Activated T-cell treated with anti-CD3 and anti-CD28 coated beads for 48 hours (primary cell): ENCODE measurements at regions not wholly inside any gene's neighbourhood (a gene's known extent, or its start where the extent isn't known, plus 50 kb on each side); places are given as distances from the start of the nearest gene placed in this dataset.

Source experiments
- DNase-seq: peaks from one replicate; pipeline ENCODE4 v3.0.0-alpha.2; 2020; ENCODE audit warnings: low read depth

DNA sequence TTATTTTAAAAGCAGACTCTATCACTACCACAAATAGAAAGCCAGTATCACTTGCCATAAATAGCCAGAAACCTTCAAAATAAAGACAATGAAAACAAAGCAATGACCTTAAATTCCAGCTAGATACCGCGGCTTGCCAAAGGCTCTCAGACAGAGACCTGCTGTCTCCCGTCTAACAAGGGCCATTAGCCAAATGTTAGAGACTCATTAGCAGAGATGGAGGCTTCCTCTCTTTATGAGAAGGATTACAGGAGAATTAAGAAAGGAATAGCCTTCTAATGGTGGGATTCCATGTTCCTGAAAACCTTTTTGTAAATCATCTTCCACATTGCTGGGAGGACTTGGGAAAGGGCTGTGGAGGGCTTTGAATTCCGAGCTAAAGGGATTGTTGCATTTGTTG lies 206.7 kb downstream of the AACS start:
- DNase-seq, result no peak

DNA sequence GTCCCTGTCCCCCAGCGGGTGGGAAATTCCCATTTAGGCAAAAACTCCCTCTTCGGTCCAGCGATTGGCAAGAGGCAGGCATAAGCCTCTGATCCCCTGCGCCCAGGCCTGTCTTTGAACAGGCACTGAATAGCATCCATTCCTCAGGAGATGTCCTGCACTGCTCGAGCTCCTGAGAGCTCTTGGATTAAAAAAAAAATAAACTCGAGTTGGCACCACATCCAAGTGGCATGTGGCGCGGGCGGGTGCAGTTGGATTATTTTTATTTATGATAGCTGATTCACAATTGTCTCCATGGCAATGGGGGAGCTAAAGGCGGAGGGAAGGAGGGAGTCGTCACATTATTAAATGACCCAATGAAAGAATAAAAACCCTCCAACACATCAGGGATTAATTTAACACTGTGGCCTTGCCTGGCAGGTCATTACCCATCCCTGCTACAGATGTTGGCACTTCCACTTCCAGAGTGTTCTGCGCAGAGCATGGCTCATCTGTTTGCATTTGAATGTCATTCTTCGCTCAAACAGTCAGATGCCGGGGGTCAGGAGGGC lies 207.2 kb downstream of the AACS start:
- DNase-seq, result no peak

DNA sequence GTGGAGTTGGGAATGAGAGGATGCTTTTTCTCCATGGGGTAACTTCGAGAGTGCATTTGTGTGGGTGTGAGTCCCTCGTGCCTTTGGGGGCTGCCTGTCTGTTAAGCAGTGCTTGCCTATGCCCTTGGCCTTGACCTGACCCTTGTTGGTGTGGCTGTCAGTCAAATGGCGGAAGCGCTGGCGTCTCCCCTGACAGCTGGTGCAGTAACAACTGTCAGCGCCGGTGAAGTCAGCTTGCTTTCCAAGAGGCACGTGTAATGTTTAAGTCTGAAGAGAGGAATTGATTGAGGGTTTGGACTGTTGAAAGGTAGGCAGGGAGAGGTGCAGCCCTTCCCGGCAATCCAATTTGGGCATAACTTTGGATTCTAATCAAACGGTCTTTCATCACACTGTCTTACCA lies 211.3 kb downstream of the AACS start:
- DNase-seq, result no peak

DNA sequence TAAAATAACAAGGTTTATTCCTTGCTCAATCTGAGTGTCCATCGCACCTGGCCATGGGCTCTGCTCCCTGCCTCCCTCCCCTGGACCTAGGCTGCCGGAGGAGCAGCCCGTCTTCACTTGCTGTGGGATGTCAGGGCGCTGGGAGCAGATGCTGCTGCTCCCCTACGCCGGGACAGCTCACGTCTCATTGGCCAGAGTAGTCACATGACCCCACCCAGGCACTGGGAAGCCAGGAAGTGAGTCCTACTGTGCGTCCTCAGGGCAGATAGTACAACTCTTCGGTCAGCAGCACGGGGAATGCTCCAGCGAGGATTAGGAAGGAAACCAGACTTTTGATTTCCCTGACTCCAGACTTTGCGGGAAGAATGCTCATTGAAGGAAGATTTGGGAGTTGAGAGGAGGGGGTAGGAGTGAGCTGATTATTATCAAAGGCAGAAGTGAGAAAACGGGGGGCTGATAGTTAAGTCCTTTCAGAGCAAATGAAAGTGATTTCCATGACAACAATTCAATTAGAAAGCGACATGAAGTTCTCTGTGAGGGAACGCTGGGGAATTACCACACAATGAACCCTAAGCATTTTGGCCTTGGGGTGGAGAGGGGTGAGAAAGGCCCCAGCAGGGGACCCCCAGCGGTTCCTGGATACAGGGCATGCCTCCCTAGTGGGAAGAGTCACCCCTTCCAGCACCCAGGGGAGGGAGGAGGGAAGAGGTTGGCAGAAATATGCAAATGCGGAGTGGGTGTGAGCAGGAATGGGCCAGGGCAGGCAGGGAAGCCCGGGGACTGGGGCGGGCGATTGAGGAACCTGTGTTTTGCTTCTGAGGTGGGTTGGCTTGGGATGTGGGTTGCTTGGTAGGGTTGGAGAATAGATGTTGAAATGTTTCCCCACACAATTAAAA lies 215.5 kb downstream of the AACS start:
- DNase-seq, result no peak

DNA sequence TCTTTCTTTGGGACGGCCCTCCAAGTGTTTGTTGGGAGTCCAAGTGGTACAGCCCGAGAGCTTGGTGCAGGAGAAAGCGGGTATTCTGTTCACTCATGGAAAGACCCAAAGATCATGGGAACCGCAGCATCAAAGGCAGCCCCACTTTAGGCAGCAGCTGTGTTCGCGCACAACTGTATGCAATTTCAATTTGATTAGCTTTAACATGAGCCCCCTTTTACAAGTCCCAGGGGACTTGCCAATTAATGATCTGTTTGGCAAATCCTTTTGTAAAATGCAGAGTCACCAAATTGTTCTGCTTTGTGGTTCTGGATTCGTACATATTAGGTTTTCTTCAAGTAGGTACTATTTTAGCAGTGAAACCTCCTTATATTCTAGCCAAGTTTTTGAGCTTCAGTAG lies 217.7 kb downstream of the AACS start:
- DNase-seq, result no peak

DNA sequence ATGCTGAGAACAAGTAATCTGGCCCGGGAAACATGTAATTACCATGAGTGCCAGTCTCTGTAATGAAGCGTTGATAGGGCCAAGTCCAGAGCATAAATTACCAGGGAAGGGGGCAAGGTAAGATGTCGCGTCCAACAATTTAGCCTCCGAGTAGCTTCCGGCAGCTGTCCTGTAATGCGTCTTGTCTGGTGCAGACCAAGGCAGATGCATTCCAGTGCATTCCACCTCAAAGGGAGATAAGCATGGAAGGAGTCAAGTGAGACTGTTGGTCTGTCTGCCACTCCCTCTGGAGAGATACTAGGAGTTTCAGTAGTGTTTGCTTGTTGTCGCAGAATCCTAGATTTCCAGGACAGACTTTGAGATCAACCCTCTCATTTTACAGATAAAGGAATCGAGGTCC lies 218.3 kb downstream of the AACS start:
- DNase-seq, result no peak

DNA sequence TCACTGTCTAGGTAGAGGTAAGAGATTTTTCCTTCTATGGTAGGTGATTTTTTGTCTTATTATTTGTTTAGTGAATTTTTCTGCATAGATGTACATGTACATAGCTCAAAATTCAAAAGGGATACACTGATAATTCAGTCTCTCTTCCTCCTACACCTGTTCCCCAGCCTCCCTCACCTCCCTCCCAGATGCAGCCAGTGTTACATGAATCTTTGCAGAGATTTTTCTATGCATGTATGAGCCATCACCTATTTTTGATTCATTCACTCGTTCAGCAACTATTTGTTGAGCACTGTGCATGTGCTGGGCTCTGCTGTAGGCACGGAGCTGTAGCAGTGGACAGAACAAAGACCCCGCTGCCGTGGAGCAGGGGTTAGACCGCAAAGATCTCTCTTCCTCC lies 218.9 kb downstream of the AACS start:
- no peak for DNase-seq

DNA sequence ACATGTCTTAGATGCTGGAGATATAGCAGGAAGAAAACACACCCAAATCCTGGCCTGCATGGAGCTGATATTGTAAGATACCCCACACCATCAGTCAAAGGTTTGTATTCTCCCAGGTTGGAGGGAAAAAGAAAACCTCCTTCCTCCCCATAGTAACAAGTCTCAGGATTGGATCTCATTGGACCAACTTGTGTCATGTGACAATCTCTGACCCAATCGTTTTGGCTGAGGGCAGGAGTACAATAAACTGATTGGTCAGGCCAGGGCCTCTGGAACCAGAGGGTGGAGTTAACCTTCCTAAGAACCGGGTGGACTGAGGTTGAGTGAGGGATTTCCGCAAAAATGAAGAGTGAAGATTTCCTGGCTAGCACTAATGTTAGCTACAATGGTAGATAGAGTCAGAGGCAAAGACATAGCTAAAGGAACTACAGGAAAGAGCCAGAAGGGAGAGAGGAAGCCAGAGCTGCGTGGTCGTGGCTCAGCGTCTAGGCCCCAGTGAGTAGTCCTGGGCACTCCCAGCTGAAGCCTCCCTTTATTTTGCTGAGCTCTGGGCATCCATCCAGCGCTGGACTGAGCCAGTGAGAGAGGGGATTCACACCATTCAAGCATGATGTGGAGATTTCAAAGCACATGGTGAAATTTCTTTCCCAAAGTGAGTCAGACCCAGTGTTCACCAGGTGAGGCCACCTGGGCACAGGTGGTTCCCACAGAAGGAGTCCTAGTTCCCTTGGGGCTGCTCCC lies 219.9 kb downstream of the AACS start:
- DNase-seq, result no peak

DNA sequence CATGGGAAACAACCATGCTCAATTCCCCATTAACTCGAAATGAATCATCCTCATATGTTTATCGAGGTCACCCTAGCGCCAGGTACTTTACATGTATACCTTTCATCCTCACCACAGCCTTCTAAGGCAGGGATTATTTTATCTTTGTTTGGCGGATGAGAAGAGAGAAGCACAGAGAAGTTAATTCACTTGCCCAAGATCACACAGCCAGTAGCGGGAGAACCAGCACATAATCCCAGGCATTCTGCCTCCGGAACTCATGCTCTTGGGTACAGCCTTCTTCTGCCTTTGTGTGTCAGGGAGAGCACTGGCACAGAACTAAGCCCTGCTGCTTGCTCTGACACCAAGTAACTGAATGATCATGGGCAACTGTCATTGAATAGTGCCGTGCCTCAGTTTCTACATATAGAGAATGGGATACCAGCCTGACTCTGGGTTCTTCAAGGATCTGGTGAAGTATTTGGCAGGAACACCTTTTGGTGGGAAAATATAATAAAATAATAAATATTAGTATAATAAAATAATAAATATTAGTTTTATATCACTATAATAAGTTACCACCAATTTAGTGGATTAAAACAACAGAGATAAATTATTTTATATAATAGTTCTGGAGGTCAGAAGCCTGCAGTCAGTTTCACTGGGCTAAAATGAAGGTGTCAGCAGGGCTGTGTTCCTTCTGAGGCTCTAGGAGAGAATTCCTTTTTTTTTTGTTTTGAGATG lies 220.9 kb downstream of the AACS start:
- no peak for DNase-seq

DNA sequence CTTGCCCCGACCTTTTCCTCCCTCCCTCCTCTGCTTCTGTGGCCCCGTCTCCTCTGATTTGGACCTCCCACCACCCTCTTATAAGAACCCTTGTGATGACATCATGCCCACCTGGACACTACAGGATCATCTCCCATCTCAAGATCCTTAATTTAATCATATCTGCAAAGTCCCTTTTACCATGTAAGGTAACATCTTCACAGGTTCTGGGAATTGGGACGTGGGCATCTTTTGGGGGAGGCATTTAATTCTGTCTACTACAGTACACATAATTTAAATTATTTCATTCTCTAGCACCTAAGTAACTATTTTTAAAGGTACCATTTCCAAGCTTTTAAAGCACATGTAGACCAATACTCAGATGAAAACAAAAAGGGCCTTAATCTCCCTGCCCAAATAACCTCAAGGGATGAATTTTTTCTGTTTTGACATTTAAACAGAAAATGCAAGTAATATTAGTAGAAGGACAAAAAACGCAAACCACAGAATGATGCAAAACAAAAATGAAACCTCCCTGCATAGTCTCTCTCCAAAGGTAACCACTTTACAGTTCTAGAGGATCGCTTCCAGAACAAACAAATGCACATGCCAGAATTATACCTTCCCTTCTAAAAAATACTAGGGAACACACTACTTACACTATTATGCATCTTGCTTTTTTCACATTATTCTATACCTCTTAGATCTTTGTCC lies 222.1 kb downstream of the AACS start:
- no peak for DNase-seq

DNA sequence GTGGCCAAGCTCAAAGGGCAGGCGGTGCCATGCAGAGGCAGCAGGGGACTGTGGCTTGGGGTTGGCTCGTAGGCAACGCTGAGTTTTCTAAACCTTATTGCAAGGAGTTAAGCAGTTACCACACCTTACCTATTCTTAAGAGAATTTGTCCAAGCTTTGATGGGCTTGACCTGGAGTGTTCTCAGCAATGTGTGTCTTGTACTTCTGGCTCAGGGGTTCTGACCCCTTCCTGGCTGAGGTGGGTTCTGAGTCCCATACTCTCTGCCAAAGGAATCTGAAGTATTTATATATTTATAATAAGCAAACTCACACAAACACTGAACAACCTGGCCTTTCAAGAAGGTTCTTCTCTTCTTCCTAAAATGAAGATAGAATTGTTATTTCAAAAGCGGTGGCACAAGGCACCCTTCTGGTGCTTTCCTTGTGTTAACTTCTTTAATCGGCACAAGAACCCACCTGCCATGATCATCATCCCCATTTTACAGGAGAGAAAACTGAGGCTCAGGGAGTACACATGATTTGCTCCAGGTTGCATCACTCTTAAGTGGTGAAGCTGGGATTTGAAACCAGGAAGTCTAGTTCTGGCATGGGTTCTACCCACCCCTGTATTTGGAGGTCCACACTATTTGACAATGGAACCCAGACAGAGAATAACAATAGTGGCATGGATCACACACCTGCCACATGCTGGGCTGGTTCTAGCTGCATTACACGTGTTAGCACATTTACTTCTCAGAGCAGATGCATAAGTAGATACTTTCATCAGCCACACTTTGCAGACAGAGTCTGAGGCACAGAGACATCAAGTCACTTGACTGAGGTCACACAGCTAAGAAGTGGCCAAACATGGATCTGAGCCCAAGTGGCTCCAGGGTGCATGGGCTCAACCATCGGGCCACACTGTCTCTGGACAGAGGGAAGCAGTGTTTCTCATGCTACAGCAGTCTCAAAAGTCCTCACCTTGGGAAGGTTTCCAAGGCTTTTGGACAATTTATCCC lies 224.0 kb downstream of the AACS start:
- no peak for DNase-seq

DNA sequence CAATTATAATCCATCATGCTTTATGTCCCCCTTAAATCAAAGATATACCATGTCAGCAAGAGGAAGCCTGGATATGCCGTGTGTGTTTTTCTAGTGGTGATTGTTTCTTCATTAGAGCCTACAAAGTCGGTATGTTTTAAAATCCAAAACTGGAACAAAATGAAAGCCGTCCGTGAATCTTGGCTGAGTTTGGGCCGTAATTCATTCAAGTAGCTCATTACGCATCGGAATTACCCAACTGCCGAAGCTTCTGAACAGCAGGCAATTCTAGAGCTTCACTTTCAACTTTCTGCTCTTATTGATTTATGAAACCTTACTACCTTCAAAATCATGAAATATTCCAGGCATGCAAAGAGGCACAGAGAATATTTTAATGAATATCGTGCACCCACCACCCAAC lies 224.7 kb downstream of the AACS start:
- DNase-seq, result no peak

DNA sequence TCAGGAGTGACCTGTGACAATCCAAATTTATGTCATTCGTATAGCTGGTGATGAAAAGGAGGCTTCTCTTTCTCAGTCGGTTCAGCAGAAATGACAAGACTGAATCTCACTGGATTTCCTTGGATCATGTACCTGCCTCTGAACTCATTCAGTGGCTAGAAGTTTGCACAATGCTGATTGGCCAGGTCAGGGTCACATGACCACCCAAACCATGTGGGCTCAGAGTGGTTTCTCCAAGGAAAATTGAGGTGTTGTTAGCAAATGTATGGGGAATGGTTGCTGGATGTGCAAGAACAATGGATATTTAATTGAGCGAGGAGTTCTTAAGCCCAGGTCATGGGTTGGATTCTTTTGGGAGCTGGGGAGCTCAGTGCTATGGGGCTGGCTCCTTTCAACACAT lies 227.5 kb downstream of the AACS start:
- DNase-seq, result no peak

DNA sequence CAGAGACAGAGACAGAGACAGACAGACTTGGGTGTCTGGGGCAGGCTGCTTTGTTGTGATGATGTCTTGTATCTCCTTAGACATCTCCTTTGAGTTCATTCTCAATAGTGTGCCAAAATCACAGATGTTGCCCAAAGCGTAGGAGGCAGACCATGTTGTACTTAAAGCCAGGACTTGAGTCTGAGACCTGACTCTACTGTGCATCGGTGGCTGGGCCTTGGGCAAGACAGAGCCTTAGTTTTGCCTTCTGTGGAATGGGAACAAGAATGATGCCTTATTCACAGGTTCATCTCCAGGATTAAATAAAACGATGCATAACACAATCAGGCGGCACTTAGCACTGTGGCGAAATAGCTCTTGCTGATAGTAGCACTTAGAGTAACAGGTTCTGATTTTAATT lies 230.3 kb downstream of the AACS start:
- DNase-seq, result no peak

DNA sequence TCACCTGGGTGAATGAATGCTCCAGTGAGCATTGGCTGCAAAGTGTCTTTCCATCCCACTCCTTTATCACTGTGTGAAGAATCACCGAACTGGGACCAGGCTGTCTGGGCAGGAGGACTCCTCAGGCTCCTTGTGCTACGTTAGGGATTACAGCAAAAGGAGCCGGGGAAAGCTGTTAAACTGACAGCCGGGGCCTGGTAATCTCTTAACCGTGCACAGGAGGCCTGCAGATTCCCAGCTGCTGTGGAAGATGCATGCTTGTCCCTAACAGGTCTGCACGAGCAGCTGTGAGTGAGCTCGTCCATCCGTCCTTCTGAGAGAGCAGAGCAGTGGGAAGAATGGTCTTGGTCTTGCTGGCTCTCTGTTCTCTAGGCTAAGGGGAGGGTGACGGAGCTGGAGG lies 231.5 kb downstream of the AACS start:
- DNase-seq, result no peak

DNA sequence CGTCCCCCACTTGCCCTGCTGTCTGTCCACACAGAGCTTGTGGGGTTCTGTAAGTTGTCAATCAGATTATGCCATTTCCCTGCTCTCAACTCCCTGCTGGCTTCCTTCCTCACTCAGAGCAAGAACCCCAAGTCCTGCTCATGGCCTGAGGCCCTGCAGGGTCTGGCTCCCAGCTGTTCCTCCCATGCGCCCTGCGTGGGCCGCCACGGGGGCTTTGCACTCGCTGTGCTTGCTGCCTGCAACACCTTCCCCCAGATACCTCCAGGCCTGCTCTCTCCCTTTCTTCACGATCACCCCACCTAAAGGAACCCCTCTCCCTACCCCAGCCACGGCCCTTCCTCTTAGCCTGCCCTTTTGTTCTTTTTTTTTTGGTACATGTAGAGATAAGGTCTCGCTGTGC lies 234.6 kb downstream of the AACS start:
- no peak for DNase-seq

DNA sequence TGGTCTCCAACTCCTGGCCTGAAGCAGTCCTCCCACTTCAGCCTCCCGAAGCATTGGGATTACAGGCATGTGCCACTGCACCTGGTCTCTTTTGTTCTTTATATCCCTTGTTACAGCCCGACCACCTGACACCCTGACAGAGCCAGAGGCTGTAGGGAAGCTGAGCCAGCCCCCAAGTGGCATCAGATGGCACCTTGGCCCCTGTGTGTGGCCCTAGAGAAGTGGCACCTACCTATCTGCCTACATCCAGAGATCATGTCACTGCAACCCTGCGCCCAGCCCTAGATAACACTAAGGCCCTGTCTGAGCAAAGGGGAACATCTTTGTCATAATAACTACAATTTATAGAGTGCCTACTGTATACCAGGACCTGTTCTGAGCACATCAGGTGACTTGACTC lies 235.0 kb downstream of the AACS start:
- no peak for DNase-seq

DNA sequence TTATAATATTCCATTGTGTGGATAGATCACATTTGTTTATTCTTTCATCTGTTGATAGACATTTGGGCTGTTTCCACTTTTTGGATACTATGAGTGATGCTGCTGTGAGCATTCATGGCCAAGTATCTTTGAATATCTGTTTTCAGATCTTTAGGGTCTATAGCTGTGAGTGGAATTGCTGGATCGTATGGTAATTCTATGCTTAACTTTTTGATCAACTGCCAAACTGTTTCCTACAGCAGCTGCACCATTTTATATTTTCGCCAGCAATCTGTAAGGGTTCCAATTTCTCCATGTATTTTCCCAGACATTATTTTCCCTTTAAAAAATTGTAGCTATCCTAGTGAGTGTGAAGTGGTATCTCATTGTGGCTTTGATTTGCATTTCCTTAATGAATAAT lies 238.1 kb downstream of the AACS start:
- DNase-seq, result no peak

DNA sequence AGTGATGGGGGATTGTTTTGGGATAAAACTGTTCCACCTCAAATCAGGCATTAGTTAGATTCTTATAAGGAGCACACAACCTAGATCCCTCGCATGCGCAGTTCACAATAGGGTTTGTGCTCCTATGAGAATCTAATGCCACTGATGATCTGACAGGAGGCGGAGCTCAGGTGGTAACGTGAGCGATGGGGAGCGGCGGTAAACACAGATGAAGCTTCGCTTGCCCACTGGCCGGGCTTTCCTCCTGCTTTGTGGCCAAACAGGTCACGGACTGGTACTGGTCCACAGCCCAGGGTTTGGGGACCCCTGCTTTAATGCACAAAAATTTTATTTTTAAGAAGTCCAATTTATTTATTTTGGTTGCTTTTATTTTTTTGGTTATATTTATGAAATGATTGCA lies 238.8 kb downstream of the AACS start:
- no peak for DNase-seq

DNA sequence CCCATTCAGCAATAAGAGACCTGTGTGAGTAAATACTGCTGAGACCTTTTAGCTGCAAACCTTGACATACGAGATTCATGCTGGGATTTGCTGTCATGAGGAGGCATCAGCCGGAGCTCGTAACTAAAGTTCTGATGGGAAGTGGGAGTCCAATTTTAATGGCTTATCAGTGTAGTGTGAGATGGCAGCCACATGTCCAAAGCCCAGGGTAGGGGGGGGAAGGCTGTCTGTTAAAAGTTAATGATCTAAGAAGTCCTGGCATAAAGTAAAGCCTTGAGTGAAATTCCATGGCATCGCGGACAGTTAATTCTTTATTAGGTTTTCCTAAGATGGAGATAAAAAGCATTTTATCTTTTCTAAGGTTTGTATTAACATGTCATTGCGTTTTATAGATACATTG lies 240.0 kb downstream of the AACS start:
- no peak for DNase-seq

DNA sequence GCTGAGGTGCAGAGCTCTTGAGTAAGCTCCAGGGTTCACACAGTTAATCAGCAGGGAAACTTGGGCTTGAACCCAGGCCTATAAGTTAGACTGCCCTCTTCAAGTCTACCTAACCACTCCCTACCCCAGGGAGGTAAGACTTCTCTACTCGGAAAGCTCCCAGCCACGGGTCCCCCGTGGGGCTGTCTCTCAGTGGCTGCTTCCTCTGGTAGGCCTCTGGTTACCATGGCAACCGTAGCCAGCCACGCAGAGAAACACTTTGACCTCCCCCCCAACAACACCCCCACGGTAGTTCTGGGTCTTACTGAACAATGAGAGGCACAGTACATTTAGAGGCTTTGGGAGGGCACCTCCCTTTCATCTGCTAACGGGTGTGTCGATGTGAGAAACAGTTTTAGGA lies 245.2 kb downstream of the AACS start:
- no peak for DNase-seq
